Activated CD4-positive, alpha-beta T cell treated with anti-CD3 and anti-CD28 coated beads, Interleukin-2, amount 10 ng/mL, durations not matched to agents 24 days and 14 days (primary cell): ENCODE measurements at regions not wholly inside any gene's neighbourhood (a gene's known extent, or its start where the extent isn't known, plus 50 kb on each side); places are given as distances from the start of the nearest gene placed in this dataset.
"Not testable (repeated sequence)": the region's sequence is repeated elsewhere in the genome, so short reads cannot be mapped to it uniquely, and the experiment has no call there.

Source experiments
- DNase-seq: peaks from one replicate; pipeline ENCODE4 v3.0.0; 2022
- H3K27ac Mint-ChIP-seq: one replicate; pipeline ENCODE4 v1.8.0; 2022; ENCODE audit warnings: mild to moderate bottlenecking, mixed read lengths
- H3K27me3 Mint-ChIP-seq: one replicate; pipeline ENCODE4 v1.8.0; 2022; ENCODE audit warnings: mixed read lengths
- H3K36me3 Mint-ChIP-seq: one replicate; pipeline ENCODE4 v1.8.0; 2022; ENCODE audit warnings: low read depth, mild to moderate bottlenecking, mixed read lengths
- H3K4me1 Mint-ChIP-seq: one replicate; pipeline ENCODE4 v1.8.0; 2021; ENCODE audit warnings: mixed read lengths
- H3K4me3 Mint-ChIP-seq: one replicate; pipeline ENCODE4 v1.8.0; 2022; ENCODE audit warnings: mild to moderate bottlenecking, moderate library complexity, mixed read lengths
- H3K9me3 Mint-ChIP-seq: one replicate; pipeline ENCODE4 v1.8.0; 2021; ENCODE audit warnings: mixed read lengths
- intact Hi-C: fragments of 100-400 bp; cut with micrococcal nuclease; formaldehyde crosslinking; loops from one replicate; pipeline ENCODE4 v1.15.1; 2023

DNA sequence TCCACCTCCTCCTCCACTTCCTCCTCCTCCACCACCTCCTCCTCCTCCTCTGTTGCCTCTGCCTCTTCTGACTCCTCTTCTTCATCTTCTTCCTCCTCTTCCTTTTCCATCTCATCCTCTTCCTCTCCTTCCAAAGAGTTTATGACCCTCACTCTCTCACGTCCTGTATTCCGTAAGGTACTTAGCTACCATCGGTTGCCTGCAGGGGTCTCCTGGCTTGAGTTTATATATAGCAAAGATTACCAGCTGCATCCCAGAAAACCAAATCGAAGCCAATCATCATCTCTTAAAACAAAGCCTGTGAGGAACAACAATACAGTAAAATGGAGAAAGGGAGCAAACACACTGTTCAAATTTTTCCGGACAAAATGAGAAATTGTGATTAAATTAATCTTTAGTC is 317.4 kb downstream of the C3orf38 start:
- no peaks in the 10 kb centered on the region for H3K4me1 Mint-ChIP-seq
- no peak overlapping the region for H3K27ac Mint-ChIP-seq
- peaks cover 11% of the 10 kb centered on the region for H3K9me3 Mint-ChIP-seq
- no peak overlapping the region for H3K4me3 Mint-ChIP-seq
- intact Hi-C loops, result no loop called here
- no peaks in the 10 kb centered on the region for H3K36me3 Mint-ChIP-seq
- no peaks in the 10 kb centered on the region for H3K27me3 Mint-ChIP-seq
- no peak for DNase-seq

DNA sequence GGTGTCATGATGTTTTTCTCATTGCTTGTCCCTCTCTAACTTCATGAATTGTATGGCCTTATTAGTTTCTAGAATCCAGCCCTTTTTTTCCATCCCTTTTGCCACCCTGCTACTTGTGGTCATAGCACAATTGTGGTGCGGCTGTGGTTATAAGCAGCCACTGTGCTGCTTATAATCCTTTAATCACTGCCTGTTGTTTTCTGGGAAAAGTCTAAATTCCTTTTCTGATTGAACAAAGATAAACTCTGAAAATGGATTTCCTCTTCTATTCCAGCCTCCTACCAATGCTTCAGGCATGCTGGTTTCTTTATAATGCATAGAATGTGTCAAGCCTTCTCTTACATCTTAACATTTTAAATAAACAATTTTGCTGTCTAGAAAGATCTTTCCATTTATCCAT is 319.5 kb downstream of the C3orf38 start:
- intact Hi-C loops, result no loop called here
- H3K4me1 Mint-ChIP-seq, result no peaks in the 10 kb centered on the region
- H3K9me3 Mint-ChIP-seq, result peaks cover 11% of the 10 kb centered on the region

DNA sequence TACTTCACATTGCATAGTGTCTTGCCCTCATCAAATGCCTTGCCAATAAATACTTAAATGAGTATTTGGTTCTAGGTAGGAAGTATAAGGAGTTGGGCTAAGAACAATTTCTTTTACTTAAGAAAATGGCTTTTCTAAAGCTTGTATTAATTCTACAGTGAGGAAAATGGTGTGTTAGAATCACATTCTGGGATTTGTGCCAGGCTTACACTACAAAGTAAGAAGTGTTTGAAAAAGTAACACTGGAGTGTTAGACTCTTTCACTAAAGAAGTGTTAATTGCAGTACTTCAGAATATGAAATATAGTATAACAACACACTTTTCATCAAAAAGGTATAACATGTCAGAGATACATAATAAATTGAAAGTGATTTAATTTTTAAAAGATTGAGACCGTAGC is 328.7 kb downstream of the C3orf38 start:
- H3K36me3 Mint-ChIP-seq, result no peaks in the 10 kb centered on the region
- no peak for DNase-seq
- H3K27ac Mint-ChIP-seq, result no peak overlapping the region
- H3K4me1 Mint-ChIP-seq, result no peaks in the 10 kb centered on the region
- no peaks in the 10 kb centered on the region for H3K9me3 Mint-ChIP-seq
- no peak overlapping the region for H3K4me3 Mint-ChIP-seq
- no peaks in the 10 kb centered on the region for H3K27me3 Mint-ChIP-seq
- intact Hi-C loops, result no loop called here

More for the DNA sequence above, 319.5 kb downstream of the C3orf38 start:
- no peak for DNase-seq
- no peak overlapping the region for H3K4me3 Mint-ChIP-seq
- H3K27ac Mint-ChIP-seq, result no peak overlapping the region
- no peaks in the 10 kb centered on the region for H3K36me3 Mint-ChIP-seq
- H3K27me3 Mint-ChIP-seq, result no peaks in the 10 kb centered on the region

DNA sequence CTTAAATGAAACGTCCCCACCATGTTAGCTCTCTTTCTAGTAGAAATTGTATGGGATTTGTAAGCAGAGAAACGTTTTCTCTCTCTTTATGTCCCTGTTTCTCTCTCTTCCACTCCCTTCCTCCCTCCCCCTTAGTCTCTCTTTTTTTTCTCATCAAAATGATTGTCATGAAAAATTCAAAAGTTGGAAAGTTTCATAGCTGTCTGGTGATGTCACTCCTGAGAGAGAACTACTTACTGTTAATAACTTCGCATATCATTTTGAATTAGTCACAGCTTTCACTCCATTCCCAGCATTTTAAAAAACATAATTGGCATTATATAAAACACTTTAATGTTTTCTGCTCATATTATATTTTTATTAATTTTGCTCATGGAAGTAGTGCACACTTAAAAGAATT is 331.1 kb downstream of the C3orf38 start:
- H3K27me3 Mint-ChIP-seq, result no peaks in the 10 kb centered on the region
- no peak overlapping the region for H3K4me3 Mint-ChIP-seq
- H3K9me3 Mint-ChIP-seq, result no peaks in the 10 kb centered on the region
- H3K36me3 Mint-ChIP-seq, result no peaks in the 10 kb centered on the region
- no peaks in the 10 kb centered on the region for H3K4me1 Mint-ChIP-seq
- intact Hi-C loops, result no loop called here
- no peak overlapping the region for H3K27ac Mint-ChIP-seq
- no peak for DNase-seq

DNA sequence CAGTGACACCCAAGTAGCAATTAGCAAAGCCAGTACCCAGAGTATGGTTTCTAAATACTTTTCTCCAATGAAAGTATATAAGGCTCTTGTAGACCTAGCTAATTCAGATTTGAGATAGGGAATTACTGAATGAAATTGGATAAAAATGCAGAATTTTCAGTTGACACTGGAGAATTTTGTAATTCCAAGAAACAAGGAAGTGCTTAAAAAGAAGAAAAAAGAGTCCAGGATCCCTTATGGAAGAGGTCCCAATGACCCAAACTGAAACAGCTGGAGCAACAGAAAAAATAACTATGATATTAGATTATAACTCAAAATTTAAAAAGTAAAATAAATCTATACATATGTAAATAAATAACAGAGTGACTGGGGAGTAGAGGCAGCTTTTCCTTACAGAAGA is 335.2 kb downstream of the C3orf38 start:
- intact Hi-C loops, result no loop called here
- Mint-ChIP-seq H3K36me3 (no peaks in the 10 kb centered on the region), H3K27me3 (no peaks in the 10 kb centered on the region), H3K4me3 (no peak overlapping the region), H3K27ac (no peak overlapping the region), H3K4me1 (no peaks in the 10 kb centered on the region), H3K9me3 (no peaks in the 10 kb centered on the region)
- DNase-seq, result no peak

DNA sequence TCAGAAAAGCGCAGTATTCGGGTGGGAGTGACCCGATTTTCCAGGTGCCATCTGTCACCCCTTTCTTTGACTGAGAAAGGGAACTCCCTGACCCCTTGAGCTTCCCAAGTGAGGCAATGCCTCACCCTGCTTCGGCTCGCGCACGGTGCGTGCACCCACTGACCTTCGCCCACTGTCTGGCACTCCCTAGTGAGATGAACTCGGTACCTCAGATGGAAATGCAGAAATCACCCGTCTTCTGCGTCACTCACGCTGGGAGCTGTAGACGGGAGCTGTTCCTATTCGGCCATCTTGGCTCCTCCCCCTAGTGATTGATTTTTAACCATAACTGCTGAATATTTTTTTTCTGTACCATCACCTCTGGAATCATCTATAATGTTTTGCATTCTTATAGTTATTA is 359.1 kb downstream of the C3orf38 start:
- H3K9me3 Mint-ChIP-seq, H3K27ac Mint-ChIP-seq, intact Hi-C loops, H3K27me3 Mint-ChIP-seq, H3K36me3 Mint-ChIP-seq, H3K4me3 Mint-ChIP-seq, H3K4me1 Mint-ChIP-seq, DNase-seq: not testable (repeated sequence)

DNA sequence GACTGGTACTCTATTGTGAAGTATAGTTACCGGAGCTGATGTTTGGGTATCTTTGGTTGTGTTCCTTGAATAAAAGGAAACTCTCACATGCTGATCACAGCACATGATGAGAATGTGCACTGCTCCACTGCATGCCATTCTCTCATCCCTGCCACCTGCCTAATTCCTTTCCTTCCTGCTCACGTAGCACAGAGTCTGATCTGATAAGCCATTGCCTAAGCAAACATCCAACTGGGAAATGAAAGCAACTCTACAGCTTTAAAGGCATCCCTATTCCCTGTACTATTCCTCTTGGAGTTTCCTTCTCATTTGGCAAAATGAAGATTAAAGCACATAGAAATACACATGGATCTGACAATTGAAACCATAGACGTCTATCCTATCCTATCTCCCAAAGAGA is 359.8 kb downstream of the C3orf38 start:
- H3K4me1 Mint-ChIP-seq, result no peaks in the 10 kb centered on the region
- no peak for DNase-seq
- H3K9me3 Mint-ChIP-seq, result peaks cover 3% of the 10 kb centered on the region
- intact Hi-C loops, result no loop called here
- no peaks in the 10 kb centered on the region for H3K36me3 Mint-ChIP-seq
- H3K27ac Mint-ChIP-seq, result no peak overlapping the region
- H3K4me3 Mint-ChIP-seq, result no peak overlapping the region
- H3K27me3 Mint-ChIP-seq, result no peaks in the 10 kb centered on the region

DNA sequence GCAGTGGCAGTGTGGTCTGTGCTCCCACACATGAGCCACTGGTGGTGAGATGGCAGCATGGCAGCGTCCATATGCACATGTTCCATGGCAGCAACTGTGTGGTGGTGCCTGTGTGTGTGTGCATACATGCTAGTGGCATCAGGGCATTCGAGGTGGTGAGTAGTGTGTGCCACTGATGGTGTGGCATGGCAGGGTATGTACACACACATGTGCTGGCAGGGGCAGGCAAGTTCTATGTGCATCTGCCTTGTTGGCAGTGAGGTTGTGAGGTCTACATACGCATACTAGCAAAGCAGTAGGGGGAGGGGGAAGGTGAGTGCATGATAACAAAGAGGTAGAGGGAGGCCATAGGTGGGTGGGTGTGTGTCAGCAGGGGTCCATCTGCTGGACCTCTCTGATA is 378.7 kb downstream of the C3orf38 start:
- intact Hi-C loops, result no loop called here
- no peaks in the 10 kb centered on the region for H3K27me3 Mint-ChIP-seq
- H3K27ac Mint-ChIP-seq, result no peak overlapping the region
- H3K4me3 Mint-ChIP-seq, result no peak overlapping the region
- no peaks in the 10 kb centered on the region for H3K4me1 Mint-ChIP-seq
- H3K36me3 Mint-ChIP-seq, result no peaks in the 10 kb centered on the region
- no peak for DNase-seq
- H3K9me3 Mint-ChIP-seq, result no peaks in the 10 kb centered on the region

DNA sequence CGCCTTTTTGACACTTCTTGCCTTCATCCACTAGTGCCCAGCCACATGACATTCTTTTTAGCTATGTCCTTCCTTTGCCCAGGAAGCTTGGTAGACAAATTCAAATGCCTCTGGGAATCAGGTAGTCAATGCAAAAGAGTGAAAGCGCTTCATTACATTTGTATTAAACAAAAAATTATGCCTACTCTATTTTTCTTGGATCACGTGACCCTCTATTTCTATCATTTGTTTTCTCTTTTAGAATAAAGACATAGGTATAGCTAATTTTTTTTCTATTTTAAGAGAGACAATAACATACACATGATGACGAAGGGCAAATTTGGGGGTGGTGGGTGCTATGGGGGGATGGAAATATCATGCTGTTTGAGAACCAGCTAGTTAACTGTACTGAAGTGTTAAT is 384.8 kb downstream of the C3orf38 start:
- H3K4me3 Mint-ChIP-seq, result no peak overlapping the region
- intact Hi-C loops, result no loop called here
- no peak overlapping the region for H3K27ac Mint-ChIP-seq
- no peaks in the 10 kb centered on the region for H3K36me3 Mint-ChIP-seq
- no peaks in the 10 kb centered on the region for H3K4me1 Mint-ChIP-seq
- H3K27me3 Mint-ChIP-seq, result no peaks in the 10 kb centered on the region
- DNase-seq, result no peak
- no peaks in the 10 kb centered on the region for H3K9me3 Mint-ChIP-seq

DNA sequence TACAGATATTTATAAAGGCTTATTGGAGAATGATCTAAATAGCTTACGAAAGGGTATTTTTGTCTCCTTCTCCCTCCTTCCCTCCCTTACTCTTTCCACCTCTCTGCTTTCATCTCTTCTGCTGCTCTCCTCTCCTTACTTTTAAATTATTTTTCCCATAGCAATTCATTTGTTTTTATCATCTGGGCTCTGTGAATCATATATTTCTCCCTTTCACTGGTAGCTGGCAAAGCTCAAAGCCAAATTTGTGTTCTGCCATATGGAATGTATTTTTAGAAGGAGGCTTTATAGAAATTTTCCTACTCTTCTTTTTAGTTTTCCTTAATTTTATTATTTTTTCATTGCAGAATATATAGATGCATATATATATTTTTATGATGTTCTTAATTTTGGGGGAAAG is 385.8 kb downstream of the C3orf38 start:
- no peak overlapping the region for H3K4me3 Mint-ChIP-seq
- no peak for DNase-seq
- H3K4me1 Mint-ChIP-seq, result no peaks in the 10 kb centered on the region
- H3K36me3 Mint-ChIP-seq, result no peaks in the 10 kb centered on the region
- H3K9me3 Mint-ChIP-seq, result no peaks in the 10 kb centered on the region
- H3K27ac Mint-ChIP-seq, result no peak overlapping the region
- intact Hi-C loops, result no loop called here
- H3K27me3 Mint-ChIP-seq, result no peaks in the 10 kb centered on the region

DNA sequence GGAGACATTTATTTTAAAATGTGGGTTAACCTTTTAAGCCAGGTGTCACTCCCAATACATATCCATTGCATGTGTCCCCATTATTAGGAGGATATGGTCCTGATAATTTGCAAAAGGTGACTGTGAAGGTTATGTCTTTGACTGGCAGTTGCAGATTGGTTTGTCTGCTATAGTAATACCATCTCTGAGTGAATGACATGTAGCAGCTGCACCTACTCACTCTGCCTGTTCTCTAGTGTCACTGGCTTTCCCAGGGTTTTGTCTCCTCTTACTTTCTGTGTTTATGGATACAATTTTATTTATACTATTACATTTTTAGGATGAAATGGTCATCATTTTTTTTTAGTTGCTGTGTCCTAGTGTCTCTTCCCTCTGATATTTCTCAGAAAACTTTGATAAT is 393.2 kb downstream of the C3orf38 start:
- no peaks in the 10 kb centered on the region for H3K4me1 Mint-ChIP-seq

DNA sequence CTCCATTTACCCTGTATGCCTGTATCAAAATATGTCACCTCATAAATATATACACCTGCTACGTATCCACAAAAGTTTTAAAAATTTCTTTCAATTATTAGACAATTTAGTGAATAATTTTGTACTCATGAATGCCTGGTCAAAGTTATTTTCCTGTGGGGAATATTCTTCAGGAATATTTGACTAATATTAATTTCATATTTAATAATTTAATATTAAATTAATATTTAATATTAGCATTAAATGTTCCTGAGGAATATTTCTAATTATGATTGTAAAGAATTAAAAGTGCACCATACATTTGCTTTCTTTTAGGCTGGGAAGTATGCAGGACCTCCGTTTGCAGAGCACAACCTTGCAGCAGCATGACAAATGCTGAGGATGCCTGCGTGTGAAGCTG is 422.7 kb downstream of the C3orf38 start:
- Mint-ChIP-seq H3K9me3 (peaks cover 6% of the 10 kb centered on the region), H3K36me3 (no peaks in the 10 kb centered on the region), H3K4me3 (no peak overlapping the region), H3K27ac (no peak overlapping the region), H3K4me1 (no peaks in the 10 kb centered on the region), H3K27me3 (no peaks in the 10 kb centered on the region)
- no peak for DNase-seq
- intact Hi-C loops, result no loop called here

More for the DNA sequence above, 393.2 kb downstream of the C3orf38 start:
- Mint-ChIP-seq H3K9me3 (no peaks in the 10 kb centered on the region), H3K36me3 (no peaks in the 10 kb centered on the region), H3K27me3 (no peaks in the 10 kb centered on the region), H3K27ac (no peak overlapping the region), H3K4me3 (no peak overlapping the region)
- no peak for DNase-seq
- intact Hi-C loops, result no loop called here

DNA sequence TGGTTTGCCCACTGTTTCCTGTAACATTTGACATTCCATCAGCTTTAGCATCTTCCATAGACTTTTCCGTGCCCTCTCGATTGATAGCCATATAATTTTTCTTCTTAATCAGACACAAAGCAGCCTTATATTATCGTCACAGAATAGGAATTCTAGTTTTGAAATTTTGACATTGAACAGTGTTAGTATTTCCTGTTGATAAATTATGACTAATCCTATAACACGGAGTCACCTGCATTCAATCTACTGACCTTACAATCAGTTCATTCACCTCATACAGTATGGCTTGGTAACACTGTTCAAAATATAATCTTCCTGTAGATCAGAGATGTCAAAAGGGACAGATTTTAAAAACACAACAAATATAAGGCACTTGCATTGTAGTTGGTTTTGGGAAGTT is 423.7 kb downstream of the C3orf38 start:
- intact Hi-C loops, result no loop called here
- no peak for DNase-seq
- no peak overlapping the region for H3K4me3 Mint-ChIP-seq
- H3K27me3 Mint-ChIP-seq, result no peaks in the 10 kb centered on the region
- H3K27ac Mint-ChIP-seq, result no peak overlapping the region
- no peaks in the 10 kb centered on the region for H3K4me1 Mint-ChIP-seq
- H3K36me3 Mint-ChIP-seq, result no peaks in the 10 kb centered on the region
- peaks cover 6% of the 10 kb centered on the region for H3K9me3 Mint-ChIP-seq

DNA sequence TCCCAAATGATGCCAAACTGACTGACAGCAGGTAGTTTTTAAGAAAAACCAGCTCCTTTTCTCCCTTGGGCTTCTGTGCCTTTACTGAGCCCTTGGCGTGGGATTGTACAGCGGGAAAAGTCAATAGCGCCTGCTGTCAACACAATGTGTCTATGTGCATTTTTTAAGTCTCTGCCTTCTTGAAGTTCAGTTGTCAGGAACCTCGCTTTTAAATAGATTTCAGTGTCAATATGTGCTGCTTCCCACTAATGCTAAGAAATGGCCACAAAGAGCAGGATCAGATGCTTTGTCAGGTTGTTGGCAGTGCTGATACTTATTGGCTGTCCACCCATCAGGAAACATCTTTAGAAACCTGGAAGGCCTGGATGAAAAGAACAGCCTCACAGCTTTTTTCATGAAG is 424.4 kb downstream of the C3orf38 start:
- Mint-ChIP-seq H3K27me3 (no peaks in the 10 kb centered on the region), H3K4me1 (no peaks in the 10 kb centered on the region), H3K4me3 (no peak overlapping the region), H3K9me3 (peaks cover 6% of the 10 kb centered on the region), H3K27ac (no peak overlapping the region), H3K36me3 (no peaks in the 10 kb centered on the region)
- intact Hi-C loops, result no loop called here
- no peak for DNase-seq

DNA sequence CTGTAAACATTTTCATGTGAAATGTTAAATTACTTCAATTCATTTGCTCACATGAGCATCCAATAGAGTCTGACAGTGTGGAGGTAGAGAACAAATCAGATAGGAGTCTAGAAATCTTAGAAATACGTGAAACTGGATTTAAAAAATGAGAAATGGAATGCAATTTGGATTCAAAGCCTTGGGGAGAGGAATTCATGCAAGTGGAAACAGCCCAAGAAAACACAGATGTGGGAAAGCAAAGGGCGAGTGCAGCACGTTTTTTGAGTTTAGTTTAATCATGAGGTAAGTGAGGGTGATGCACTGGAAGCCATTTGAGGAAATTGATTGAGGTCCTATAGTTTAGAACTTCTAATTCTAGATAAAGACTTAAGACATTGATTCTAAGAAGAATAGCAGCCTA is 434.7 kb downstream of the C3orf38 start:
- Mint-ChIP-seq H3K36me3 (no peaks in the 10 kb centered on the region), H3K4me1 (no peaks in the 10 kb centered on the region), H3K27ac (no peak overlapping the region), H3K9me3 (no peaks in the 10 kb centered on the region), H3K27me3 (no peaks in the 10 kb centered on the region), H3K4me3 (no peak overlapping the region)
- intact Hi-C loops, result no loop called here
- DNase-seq, result no peak
